HEK293 (cell line): ENCODE measurements at regions not wholly inside any gene's neighbourhood (a gene's known extent, or its start where the extent isn't known, plus 50 kb on each side); places are given as distances from the start of the nearest gene placed in this dataset.

Experiments
- CTCF ChIP-seq: fragments of 450-650 bp; formaldehyde crosslinking; IDR thresholded peaks from 2 replicates; pipeline ENCODE4 v1.5.1; 2016; ENCODE audit warnings: missing biosample characterization, missing genetic modification characterization
- PBX3 ChIP-seq: sonication (generic); formaldehyde crosslinking; IDR thresholded peaks from 2 replicates; pipeline ENCODE4 v1.8.1; 2022; ENCODE audit warnings: mild to moderate bottlenecking, moderate library complexity, missing genetic modification reagents
- REST ChIP-seq: fragments of 450-650 bp; formaldehyde crosslinking; IDR thresholded peaks from 2 replicates; pipeline ENCODE4 v1.5.1; 2016; ENCODE audit warnings: missing biosample characterization, missing genetic modification characterization
- TCF7L2 ChIP-seq: IDR thresholded peaks from 2 replicates; pipeline ENCODE4 v1.6.1; 2011; ENCODE audit warnings: low read depth, mild to moderate bottlenecking, inconsistent platforms, low read length, moderate library complexity, borderline replicate concordance
- ZBTB21 ChIP-seq: fragments of 450-650 bp; formaldehyde crosslinking; IDR thresholded peaks from 2 replicates; pipeline ENCODE4 v1.5.1; 2017; ENCODE audit warnings: missing biosample characterization, missing genetic modification characterization
- ZFP41 ChIP-seq: fragments of 450-650 bp; formaldehyde crosslinking; IDR thresholded peaks from 2 replicates; pipeline ENCODE4 v1.5.1; 2016; ENCODE audit warnings: missing biosample characterization, missing genetic modification characterization, borderline replicate concordance
- ZNF239 ChIP-seq: fragments of 450-650 bp; formaldehyde crosslinking; IDR thresholded peaks from 2 replicates; pipeline ENCODE4 v1.5.1; 2016; ENCODE audit warnings: missing biosample characterization, missing genetic modification characterization
- ZNF311 ChIP-seq: fragments of 450-650 bp; formaldehyde crosslinking; IDR thresholded peaks from 2 replicates; pipeline ENCODE4 v1.5.1; 2017; ENCODE audit warnings: missing biosample characterization, missing genetic modification characterization, borderline replicate concordance
- ZNF335 ChIP-seq: fragments of 450-650 bp; formaldehyde crosslinking; conservative IDR thresholded peaks from 2 replicates; pipeline ENCODE4 v1.5.1; 2016; ENCODE audit warnings: missing biosample characterization, missing genetic modification characterization
- ZNF596 ChIP-seq: fragments of 450-650 bp; IDR thresholded peaks from 2 replicates; pipeline ENCODE4 v1.5.0; 2018; ENCODE audit warnings: missing biosample characterization, mild to moderate bottlenecking, missing genetic modification characterization, moderate library complexity
- ZNF626 ChIP-seq: fragments of 450-650 bp; sonication (Bioruptor Pico); formaldehyde crosslinking; IDR thresholded peaks from 2 replicates; pipeline ENCODE4 v1.5.1; 2018; ENCODE audit warnings: missing biosample characterization, missing genetic modification characterization, inconsistent platforms
- ZNF777 ChIP-seq: fragments of 450-650 bp; formaldehyde crosslinking; IDR thresholded peaks from 2 replicates; pipeline ENCODE4 v1.5.1; 2017; ENCODE audit warnings: missing biosample characterization, missing genetic modification characterization, borderline replicate concordance
- ZSCAN4 ChIP-seq: fragments of 450-650 bp; formaldehyde crosslinking; IDR thresholded peaks from 2 replicates; pipeline ENCODE4 v1.5.1; 2017; ENCODE audit warnings: missing biosample characterization, missing genetic modification characterization

- TF ChIP-seq CTCF (tag by site-specific recombination) (no peak), ZNF777 (tag by site-specific recombination) (no peak), REST (no peak), ZFP41 (tag by site-specific recombination) (no peak), ZNF596 (no peak), ZNF239 (tag by site-specific recombination) (no peak), ZBTB21 (tag by site-specific recombination) (no peak), TCF7L2 (no peak), ZNF626 (tag by site-specific recombination) (no peak), PBX3 (CRISPR knock-in tag) (no peak), ZNF311 (tag by site-specific recombination) (no peak), ZNF335 (tag by site-specific recombination) (no peak), ZSCAN4 (tag by site-specific recombination) (no peak)
These were observed 549.9 kb upstream of the DPPA4 start for GRCh38 chr3:109887293-109887692.
